Endothelial cell of umbilical vein (primary cell): ENCODE measurements at regions not wholly inside any gene's neighbourhood (a gene's known extent, or its start where the extent isn't known, plus 50 kb on each side); places are given as distances from the start of the nearest gene placed in this dataset.

Experiments used
- BruUV-seq: library from RNA; stranded (reverse); fragments of 400-500 nt; replicated peaks from 2 replicates; lab custom pipeline; 2021; lab: Mats Ljungman, UMichigan
- CTCF ChIA-PET: fragments of 300-600, 350-600 bp; sonication (Branson Sonifier 250); formaldehyde crosslinking; loops from one replicate; lab custom pipeline; 2021; ENCODE audit warnings: antibody characterized with exemption, inconsistent platforms; lab: Charles Lee
- POLR2A ChIA-PET: fragments of 300-600, 350-600 bp; sonication (Branson Sonifier 250); formaldehyde crosslinking; loops from one replicate; lab custom pipeline; 2021; ENCODE audit warnings: antibody characterized with exemption, inconsistent platforms; lab: Charles Lee
- DNase-seq: peaks from one replicate; pipeline ENCODE4 v3.0.0-alpha.2; 2011; ENCODE audit warnings: low read depth, low spot score
- FAIRE-seq: peaks from 2 replicates; lab custom pipeline; 2011; peaks lifted over from hg19 to GRCh38; lab: Jason Lieb, UNC
- H2AFZ ChIP-seq: 2 replicates; pipeline ENCODE4 v1.6.0; 2012; ENCODE audit warnings: low read depth, low read length, control low read depth, inconsistent platforms
- H3K27ac ChIP-seq: 2 replicates; pipeline ENCODE4 v1.5.1; 2011; ENCODE audit warnings: low read depth, mild to moderate bottlenecking, control low read depth, low read length, moderate library complexity; ENCODE audit not compliant: insufficient read depth
- H3K27me3 ChIP-seq, 2 experiments: 2 replicates each; pipeline versions ENCODE4 v1.6.0 to v1.6.1; 2011; ENCODE audit warnings: low read length in 2 of 2, mixed read lengths in 1 of 2; ENCODE audit not compliant: control insufficient read depth in 2 of 2, insufficient read depth in 2 of 2
- H3K36me3 ChIP-seq, 2 experiments: 2 replicates in 1 of 2; 3 replicates in 1 of 2; pipeline ENCODE4 v1.5.1; 2011; ENCODE audit warnings: low read length in 2 of 2, mild to moderate bottlenecking in 1 of 2, moderate library complexity in 1 of 2; ENCODE audit not compliant: control insufficient read depth in 2 of 2, insufficient read depth in 2 of 2; ENCODE audit errors: extremely low read depth in 1 of 2
- H3K4me1 ChIP-seq: 3 replicates; pipeline ENCODE4 v1.5.1; 2011; ENCODE audit warnings: mild to moderate bottlenecking, low read length; ENCODE audit not compliant: control insufficient read depth, insufficient read depth; ENCODE audit errors: extremely low read depth
- H3K4me2 ChIP-seq: 2 replicates; pipeline ENCODE4 v1.6.1; 2011; ENCODE audit warnings: low read length, control low read depth, mixed read lengths; ENCODE audit not compliant: insufficient read depth
- H3K4me3 ChIP-seq, 3 experiments: fragments of 200-600 bp in 1 of 3; sonication (generic), shearing (Covaris generic) in 1 of 3; replicated peaks in 1 of 3; 2 replicates each; pipeline ENCODE4 v1.5.1; 2011 to 2016; ENCODE audit warnings: control low read depth in 3 of 3, low read length in 3 of 3, mild to moderate bottlenecking in 2 of 3, inconsistent platforms in 1 of 3, low read depth in 1 of 3, moderate library complexity in 1 of 3; ENCODE audit not compliant: insufficient read depth in 1 of 3
- H3K79me2 ChIP-seq: 2 replicates; pipeline ENCODE4 v1.6.0; 2012; ENCODE audit warnings: low read length, inconsistent platforms; ENCODE audit not compliant: control insufficient read depth, insufficient read depth
- H3K9ac ChIP-seq: replicated peaks from 2 replicates; pipeline ENCODE3; 2011; ENCODE audit warnings: low read length, control low read depth; ENCODE audit not compliant: insufficient read depth; ENCODE audit errors: extremely low read depth
- H3K9me1 ChIP-seq: replicated peaks from 3 replicates; pipeline ENCODE4 v1.6.0; 2011; ENCODE audit warnings: mild to moderate bottlenecking, low read length; ENCODE audit not compliant: control insufficient read depth, insufficient read depth; ENCODE audit errors: extremely low read depth
- H3K9me3 ChIP-seq: replicated peaks from 2 replicates; pipeline ENCODE4 v1.5.1; 2012; ENCODE audit warnings: low read length, inconsistent platforms; ENCODE audit not compliant: control insufficient read depth, insufficient read depth
- H4K20me1 ChIP-seq: replicated peaks from 2 replicates; pipeline ENCODE3; 2011; ENCODE audit warnings: mild to moderate bottlenecking, low read length; ENCODE audit not compliant: control insufficient read depth, insufficient read depth; ENCODE audit errors: extremely low read depth
- CTCF ChIP-seq, 2 donors: IDR thresholded peaks; 1 replicate in 1 of 2; 2 replicates in 1 of 2; pipeline ENCODE4 v1.5.1; 2011; ENCODE audit warnings: low read length in 2 of 2, mild to moderate bottlenecking in 2 of 2, moderate library complexity in 2 of 2, control low read depth in 1 of 2, inconsistent platforms in 1 of 2, low read depth in 1 of 2; ENCODE audit not compliant: insufficient read depth in 1 of 2; ENCODE audit errors: extremely low read depth in 1 of 2
- EZH2 ChIP-seq: IDR thresholded peaks from 2 replicates; pipeline ENCODE4 v1.6.1; 2012; ENCODE audit warnings: borderline replicate concordance, low read depth, mild to moderate bottlenecking, moderate library complexity, low read length, inconsistent platforms; ENCODE audit not compliant: severe bottlenecking
- FOS ChIP-seq: IDR thresholded peaks from 2 replicates; pipeline ENCODE4 v1.6.1; 2011; ENCODE audit warnings: mild to moderate bottlenecking, low read length, moderate library complexity, borderline replicate concordance; ENCODE audit not compliant: insufficient read depth
- GATA2 ChIP-seq: IDR thresholded peaks from 2 replicates; pipeline ENCODE4 v1.7.0; 2011; ENCODE audit warnings: low read depth, mild to moderate bottlenecking, moderate library complexity, mixed read lengths, low read length; ENCODE audit not compliant: insufficient read length, insufficient read depth
- JUN ChIP-seq: IDR thresholded peaks from 2 replicates; pipeline ENCODE4 v1.6.1; 2011; ENCODE audit warnings: borderline replicate concordance, low read depth; ENCODE audit not compliant: insufficient read length, insufficient read depth
- MAX ChIP-seq: IDR thresholded peaks from 2 replicates; pipeline ENCODE4 v1.6.1; 2011; ENCODE audit not compliant: insufficient read depth, insufficient read length
- MYC ChIP-seq: IDR thresholded peaks from one replicate; pipeline ENCODE4 v1.6.1; 2011; ENCODE audit warnings: mild to moderate bottlenecking, low read depth, low read length
- POLR2A ChIP-seq: IDR thresholded peaks from 2 replicates; pipeline ENCODE4 v1.6.1; 2012; ENCODE audit warnings: low read depth, mild to moderate bottlenecking, control low read depth, low read length
- POLR2AphosphoS5 ChIP-seq: IDR thresholded peaks from 2 replicates; pipeline ENCODE4 v1.6.1; 2012; ENCODE audit warnings: low read depth, mild to moderate bottlenecking, control low read depth, low read length, moderate library complexity; ENCODE audit not compliant: insufficient read depth
- dilution Hi-C: fragments of 300-500 bp; cut with MboI; formaldehyde crosslinking; loops from one replicate; pipeline ENCODE4 v1.15.0; 2019; ENCODE audit warnings: low sequenced_read_pairs; ENCODE audit not compliant: extremely low pct_ligation_motif_present
- intact Hi-C: fragments of 100-400 bp; cut with micrococcal nuclease; formaldehyde crosslinking; loops from one replicate; pipeline ENCODE4 v1.10.0; 2022

GRCh38 chrY:7516268-7516667 is 604.7 kb upstream of the AMELY start:
- H3K36me3 ChIP-seq: no peaks in the 10 kb centered on the region
- no peaks in the 10 kb centered on the region for H4K20me1 ChIP-seq
- H2AFZ ChIP-seq: no peak overlapping the region
- H3K9ac ChIP-seq: no peak overlapping the region
- no peaks in the 10 kb centered on the region for H3K4me1 ChIP-seq
- FAIRE-seq (no peak), DNase-seq (no peak)
- no peaks in the 10 kb centered on the region for H3K27me3 ChIP-seq
- H3K4me3 ChIP-seq: no peak overlapping the region
- H3K27ac ChIP-seq: no peak overlapping the region
- H3K79me2 ChIP-seq: no peaks in the 10 kb centered on the region
- TF ChIP-seq POLR2A: no peak
- no peak for TF ChIP-seq FOS
- TF ChIP-seq JUN: no peak
- TF ChIP-seq CTCF (IDR thresholded peaks at IDR 0.05; ENCODE audit: extremely low read depth in 1 of 2, insufficient read depth in 1 of 2, low read depth in 1 of 2, low read length in 2 of 2): no peak
- TF ChIP-seq POLR2AphosphoS5: no peak
- no peak for TF ChIP-seq GATA2
- TF ChIP-seq MYC: no peak
- TF ChIP-seq EZH2: no peak
- TF ChIP-seq MAX: no peak
- ChIA-PET POLR2A (no interaction called here), CTCF (no interaction called here)
- intact Hi-C loops (no loop called here), dilution Hi-C loops (no loop called here)
- no peaks in the 10 kb centered on the region for H3K9me1 ChIP-seq
- BruUV-seq: no TSS peak
- H3K9me3 ChIP-seq: no peaks in the 10 kb centered on the region
- no peak overlapping the region for H3K4me2 ChIP-seq
